Stimulated activated CD4-positive, alpha-beta T cell treated with anti-CD3 and anti-CD28 coated beads, TNF-alpha, amount 100 ng/mL, for 48 hours (primary cell): ENCODE measurements at regions not wholly inside any gene's neighbourhood (a gene's known extent, or its start where the extent isn't known, plus 50 kb on each side); places are given as distances from the start of the nearest gene placed in this dataset.

ENCODE experiments used
- DNase-seq, 3 donors: peaks; one replicate each; pipeline ENCODE4 v3.0.0-alpha.2; 2020; ENCODE audit warnings: low read depth in 3 of 3

GRCh38 chr4:125689805-125690204, 375.1 kb downstream of the FAT4 start:
- no peak for DNase-seq

GRCh38 chr4:125693228-125693627, 378.5 kb downstream of the FAT4 start:
- no peak for DNase-seq

- no peak for DNase-seq
These were observed 387.7 kb downstream of the FAT4 start for GRCh38 chr4:125702406-125702805.

GRCh38 chr4:125703443-125703842, 388.7 kb downstream of the FAT4 start:
- no peak for DNase-seq

GRCh38 chr4:125704726-125705125, 390.0 kb downstream of the FAT4 start:
- DNase-seq = no peak

- no peak for DNase-seq
These were observed 390.9 kb downstream of the FAT4 start for GRCh38 chr4:125705681-125706080.

- no peak for DNase-seq
These were observed 392.6 kb downstream of the FAT4 start for GRCh38 chr4:125707397-125707796.

GRCh38 chr4:125710766-125711165, 396.0 kb downstream of the FAT4 start:
- DNase-seq = no peak

GRCh38 chr4:125714049-125714448, 399.3 kb downstream of the FAT4 start:
- DNase-seq = no peak

GRCh38 chr4:125714845-125715244, 400.1 kb downstream of the FAT4 start:
- DNase-seq = no peak

GRCh38 chr4:125719987-125720386, 405.2 kb downstream of the FAT4 start:
- DNase-seq = no peak

GRCh38 chr4:125722009-125722408, 407.3 kb downstream of the FAT4 start:
- no peak for DNase-seq

GRCh38 chr4:125725957-125726525, 411.3 kb downstream of the FAT4 start:
- no peak for DNase-seq

- no peak for DNase-seq
These were observed 413.2 kb downstream of the FAT4 start for GRCh38 chr4:125727931-125728330.

- DNase-seq = no peak
These were observed 413.8 kb downstream of the FAT4 start for GRCh38 chr4:125728568-125728967.

GRCh38 chr4:125729171-125729570, 414.4 kb downstream of the FAT4 start:
- DNase-seq = no peak

GRCh38 chr4:125732632-125733031, 417.9 kb downstream of the FAT4 start:
- no peak for DNase-seq

GRCh38 chr4:125734504-125734903, 419.7 kb downstream of the FAT4 start:
- no peak for DNase-seq

- no peak for DNase-seq
These were observed 420.3 kb downstream of the FAT4 start for GRCh38 chr4:125735102-125735501.

- no peak for DNase-seq
These were observed 421.3 kb downstream of the FAT4 start for GRCh38 chr4:125736057-125736456.

- DNase-seq = no peak
These were observed 425.0 kb downstream of the FAT4 start for GRCh38 chr4:125739760-125740159.

GRCh38 chr4:125741825-125742452, 427.2 kb downstream of the FAT4 start:
- DNase-seq = no peak

GRCh38 chr4:125744891-125745364, 430.2 kb downstream of the FAT4 start:
- no peak for DNase-seq

- DNase-seq = no peak
These were observed 434.6 kb downstream of the FAT4 start for GRCh38 chr4:125749354-125749753.
